Activated CD4-positive, CD25-positive, alpha-beta regulatory T cell treated with anti-CD3 and anti-CD28 coated beads, Interleukin-2, amount 50 U/mL, for 16 hours (primary cell): ENCODE measurements at regions not wholly inside any gene's neighbourhood (a gene's known extent, or its start where the extent isn't known, plus 50 kb on each side); places are given as distances from the start of the nearest gene placed in this dataset.

Experiments used
- DNase-seq: peaks from one replicate; pipeline ENCODE4 v3.0.0-alpha.2; 2020; ENCODE audit warnings: low read depth, low spot score

GRCh38 chr10:88127766-88128165 lies 264.3 kb downstream of the PTEN start:
- DNase-seq, result no peak

DNA sequence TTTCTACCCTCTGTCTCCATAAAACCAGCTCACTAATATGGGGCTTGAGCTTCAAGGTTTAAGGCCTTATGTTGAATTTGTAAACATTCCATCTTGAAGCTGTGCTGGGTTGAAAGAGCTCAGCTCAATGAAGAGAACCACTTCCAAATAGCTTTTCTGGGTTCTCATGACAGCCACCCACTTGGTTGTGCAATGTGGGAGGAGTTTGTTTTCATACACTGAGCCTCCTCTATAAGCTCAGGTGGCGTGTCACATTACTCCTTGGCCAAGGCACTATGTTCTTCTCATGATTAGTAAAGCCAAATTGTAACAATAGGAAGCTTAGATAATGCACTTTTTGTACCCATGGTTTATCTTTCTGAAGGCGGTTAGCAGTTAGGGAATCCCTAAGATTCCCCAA lies 265.6 kb downstream of the PTEN start:
- no peak for DNase-seq

DNA sequence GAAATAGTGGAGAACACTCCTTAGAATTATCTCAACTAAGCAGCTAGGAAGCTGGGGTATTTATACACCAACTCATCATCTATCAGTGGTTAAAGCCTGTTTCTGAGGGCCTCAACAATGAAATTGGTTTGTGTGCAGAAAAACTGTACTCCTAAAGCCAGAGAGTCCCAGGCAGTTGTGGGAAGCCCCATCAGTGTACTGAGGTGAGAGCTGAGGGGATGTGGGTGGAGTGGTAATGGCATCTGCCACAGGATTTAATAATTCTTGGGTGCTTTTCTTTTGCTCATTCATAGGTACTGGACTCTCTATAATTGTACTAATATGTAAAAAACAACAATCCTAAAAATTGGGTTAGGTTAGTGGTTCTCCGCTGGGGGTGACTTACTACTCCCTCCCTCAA lies 267.5 kb downstream of the PTEN start:
- no peak for DNase-seq

DNA sequence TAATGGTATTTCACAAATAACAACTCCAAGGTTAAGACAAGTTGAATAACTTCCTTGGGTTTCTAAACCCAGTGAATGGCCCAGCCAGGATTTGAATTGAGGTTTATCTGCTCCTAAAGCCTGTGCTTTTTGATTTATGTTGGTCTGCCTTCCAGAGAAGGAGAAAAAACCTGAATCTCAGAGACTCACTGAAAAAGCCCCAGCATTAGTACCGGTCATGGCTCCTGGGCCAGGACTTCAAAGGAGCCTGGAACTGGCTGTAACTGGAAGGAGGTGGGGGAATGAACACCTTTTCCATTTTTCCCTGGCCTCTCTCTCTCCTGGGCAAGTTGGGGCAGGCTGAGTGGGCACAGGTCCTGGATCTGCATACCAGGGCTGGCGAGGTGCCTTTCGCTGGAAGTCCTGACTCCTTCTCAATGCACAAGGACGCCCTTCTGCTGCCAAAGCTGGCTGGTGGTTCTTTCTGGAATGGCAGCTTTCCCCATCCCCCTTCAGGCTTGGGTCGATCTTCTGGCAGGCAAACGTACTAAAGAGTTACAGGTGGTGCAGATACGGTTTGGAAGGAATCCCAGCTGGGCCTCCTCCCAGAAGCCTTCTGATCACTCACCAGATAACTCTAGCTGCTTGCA lies 268.2 kb downstream of the PTEN start:
- DNase-seq, result no peak

DNA sequence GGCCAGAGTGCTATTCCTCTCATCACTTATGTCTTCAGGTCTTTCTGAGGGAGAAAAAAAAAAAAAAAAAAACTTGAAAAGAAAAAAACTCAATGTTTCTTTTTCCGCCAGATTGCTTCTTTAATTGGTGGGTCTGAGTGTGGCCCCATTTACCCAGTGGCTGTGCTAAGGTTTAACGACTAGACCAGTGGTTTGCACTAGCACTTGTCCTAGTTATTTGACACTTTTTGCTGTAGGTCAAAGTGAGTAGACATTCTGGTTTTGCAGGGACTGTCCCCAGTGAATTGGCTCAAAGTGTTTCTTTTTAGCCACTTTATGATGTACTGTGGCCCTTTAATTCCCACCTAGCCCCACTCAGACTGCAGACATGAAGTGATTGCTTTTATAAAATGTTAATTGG lies 273.3 kb downstream of the PTEN start:
- DNase-seq, result no peak

- DNase-seq, result no peak
These were observed 275.0 kb downstream of the PTEN start for GRCh38 chr10:88138319-88138848.

DNA sequence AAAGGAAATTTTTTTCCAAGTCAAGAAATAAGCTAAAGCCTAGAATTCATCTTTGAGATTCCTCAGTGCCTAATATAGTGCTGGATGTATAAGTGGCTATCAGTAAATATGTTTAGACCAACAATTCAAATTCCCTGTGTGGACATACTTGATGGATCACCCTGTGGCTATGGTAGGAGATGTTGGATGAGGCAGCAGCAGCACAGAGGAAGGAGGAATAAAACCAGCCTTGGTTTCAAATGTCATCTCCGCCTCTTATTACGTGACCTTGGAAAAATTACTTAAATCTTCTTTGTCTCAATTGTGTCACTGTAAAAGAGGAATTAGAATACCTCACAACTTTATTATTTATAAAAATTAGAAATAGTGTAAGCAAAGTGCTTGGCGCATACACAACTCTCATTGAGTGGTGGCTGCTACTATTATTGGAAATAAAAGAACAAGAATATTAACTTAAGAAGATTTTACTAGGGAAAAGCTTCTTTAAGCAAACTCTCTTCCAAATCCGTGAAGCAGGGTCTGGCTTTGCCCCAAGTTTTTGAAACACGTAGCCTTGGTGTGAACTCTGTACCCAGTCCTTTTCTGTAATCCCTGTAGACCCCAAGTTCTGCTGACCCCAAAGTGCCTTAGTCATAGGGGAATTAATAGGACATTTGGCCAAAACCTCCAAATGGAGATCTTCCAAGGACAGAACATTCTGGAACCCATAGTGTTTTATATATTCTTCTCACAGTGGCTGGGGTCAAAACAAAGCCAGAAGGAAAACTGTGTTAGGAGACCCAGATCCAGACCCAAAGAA lies 283.8 kb downstream of the PTEN start:
- no peak for DNase-seq

DNA sequence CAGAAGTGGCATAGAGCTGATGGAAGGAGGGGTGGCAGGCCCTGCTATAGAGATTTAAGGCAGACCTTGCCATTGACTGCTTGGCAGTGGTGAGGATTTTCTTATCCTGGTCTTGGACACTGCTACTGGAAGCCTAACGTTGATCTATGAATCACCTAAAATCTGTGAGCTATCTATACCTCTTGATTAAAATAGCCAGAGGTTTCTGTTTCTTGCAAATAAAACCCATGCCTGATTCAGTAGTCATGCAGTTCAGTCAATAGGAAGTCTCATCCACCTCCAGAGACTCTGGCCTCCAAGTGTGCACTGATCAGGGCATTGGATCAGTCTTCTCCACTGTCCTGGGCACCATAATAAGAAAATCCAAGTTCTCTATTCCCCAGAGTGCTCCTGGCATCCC lies 286.5 kb downstream of the PTEN start:
- DNase-seq, result no peak

DNA sequence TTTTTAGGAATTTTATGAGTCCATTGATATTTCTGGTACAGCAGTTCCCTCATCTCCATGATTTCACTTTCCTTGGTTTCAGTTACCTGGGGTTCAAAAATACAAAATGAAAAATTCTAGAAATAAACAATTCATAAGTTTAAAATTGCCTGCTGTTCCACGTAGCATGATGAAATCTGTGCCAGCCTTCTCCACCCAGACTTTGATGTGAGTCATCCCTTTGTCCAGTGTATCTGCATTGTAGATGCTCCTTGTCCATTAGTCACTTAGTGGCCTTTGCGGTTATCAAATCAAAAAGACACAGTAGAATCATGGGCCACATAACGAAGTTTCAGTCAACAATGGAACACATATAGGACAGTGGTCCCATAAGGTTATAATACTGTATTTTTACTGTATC lies 286.9 kb downstream of the PTEN start:
- no peak for DNase-seq

GRCh38 chr10:88152728-88153133 lies 289.3 kb downstream of the PTEN start:
- DNase-seq, result no peak

GRCh38 chr10:88154596-88155250 lies 291.3 kb downstream of the PTEN start:
- DNase-seq, result no peak

GRCh38 chr10:88156341-88156740 lies 292.9 kb downstream of the PTEN start:
- DNase-seq, result no peak

DNA sequence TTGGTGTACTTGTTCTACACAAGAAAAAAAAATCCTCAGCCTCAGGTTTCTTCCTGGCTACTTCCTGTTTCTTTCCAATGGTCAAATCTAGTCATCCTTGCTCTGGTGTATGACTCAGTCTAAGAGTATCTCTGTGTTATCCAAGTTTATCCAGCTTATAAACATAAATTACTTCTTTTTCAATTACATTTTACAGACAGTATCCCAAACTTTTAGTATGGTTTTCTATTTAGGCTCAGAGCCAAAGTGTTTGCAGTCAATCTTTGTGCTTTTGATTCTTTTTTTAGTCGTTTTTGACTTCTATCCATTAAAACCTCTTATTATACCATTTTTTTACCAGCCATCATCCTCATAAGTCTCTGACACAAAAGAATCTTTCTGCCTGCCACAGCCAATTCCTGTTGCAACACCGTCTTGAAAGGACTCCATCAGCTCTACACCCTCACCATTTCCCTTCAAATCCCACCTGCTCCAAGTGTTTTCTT lies 294.6 kb downstream of the PTEN start:
- no peak for DNase-seq

DNA sequence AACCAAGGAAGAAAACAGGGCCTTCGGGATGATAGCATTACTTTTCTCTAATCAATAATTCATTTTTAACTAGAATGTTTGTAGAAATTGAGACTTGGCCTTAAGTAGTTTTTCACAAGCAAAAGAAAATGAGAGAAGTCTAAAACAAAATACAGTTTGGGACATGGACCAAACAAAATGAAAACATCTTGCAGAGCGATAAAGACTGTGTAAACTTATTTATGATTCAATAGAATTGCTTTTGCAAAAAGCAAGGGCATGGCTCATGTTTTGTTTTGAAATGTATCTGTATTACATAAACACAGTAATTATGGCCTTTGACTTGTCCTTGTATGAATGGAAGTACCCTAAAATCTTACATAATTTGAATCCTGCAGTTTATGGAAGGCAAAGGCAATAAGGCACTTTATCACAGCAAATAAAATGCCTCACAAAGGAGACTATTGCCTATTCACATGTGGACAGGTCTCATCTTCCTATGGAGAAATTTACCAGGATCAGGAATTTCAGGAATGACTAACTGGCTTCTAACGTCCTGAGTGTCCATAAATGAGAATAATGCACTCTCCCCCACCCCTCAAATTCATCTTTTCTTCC lies 295.2 kb downstream of the PTEN start:
- no peak for DNase-seq

DNA sequence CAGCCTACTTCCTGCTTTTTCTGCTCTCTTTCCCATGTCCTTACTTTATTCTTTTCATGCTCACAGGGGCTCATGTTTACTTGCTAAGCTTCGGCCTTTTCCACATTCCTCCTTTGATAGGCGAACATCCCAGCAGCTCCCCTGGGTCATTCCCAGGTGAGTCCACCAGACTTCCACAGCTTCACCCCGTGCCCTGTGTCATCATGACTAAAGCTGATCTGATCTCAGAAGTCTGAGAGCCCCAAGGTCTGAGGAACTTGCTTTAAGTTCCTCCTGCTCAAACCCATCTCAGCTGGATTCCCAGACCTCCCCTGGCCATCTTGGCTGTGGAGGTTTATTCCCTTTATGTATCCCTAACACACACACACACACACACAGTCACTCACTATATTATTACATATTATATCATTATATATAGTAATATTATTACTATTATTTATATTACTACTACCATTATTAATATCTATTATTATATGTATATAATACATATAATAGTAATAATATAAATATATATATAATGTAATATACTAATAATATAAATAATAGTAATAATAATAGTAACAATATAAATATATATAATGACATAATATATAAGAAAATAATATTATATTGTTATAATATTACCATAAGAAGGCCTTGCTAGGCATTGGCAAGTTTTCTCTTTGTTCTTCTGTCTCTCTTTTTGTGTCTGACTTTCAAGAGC lies 295.9 kb downstream of the PTEN start:
- no peak for DNase-seq

- DNase-seq, result no peak
These were observed 297.6 kb downstream of the PTEN start for GRCh38 chr10:88161070-88161469.

DNA sequence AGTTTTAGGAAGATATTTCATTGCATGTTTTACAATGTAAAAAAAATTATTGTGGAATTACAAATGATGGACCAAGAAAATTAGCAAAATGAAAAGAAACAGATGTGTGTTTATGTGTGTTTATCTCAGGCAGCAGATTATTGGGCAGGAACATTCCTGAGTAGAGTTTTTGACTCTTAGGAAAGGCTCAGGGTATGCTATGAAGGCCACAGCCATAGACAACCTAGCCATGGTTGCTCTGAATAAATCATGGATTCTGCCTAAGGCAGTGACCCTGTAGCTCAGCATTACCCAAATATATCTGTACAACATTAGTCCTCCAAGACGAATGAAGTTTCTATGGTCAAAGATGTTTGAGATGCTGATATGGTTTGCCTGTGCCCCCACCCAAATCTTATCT lies 298.3 kb downstream of the PTEN start:
- no peak for DNase-seq

GRCh38 chr10:88162852-88163251 lies 299.4 kb downstream of the PTEN start:
- no peak for DNase-seq

DNA sequence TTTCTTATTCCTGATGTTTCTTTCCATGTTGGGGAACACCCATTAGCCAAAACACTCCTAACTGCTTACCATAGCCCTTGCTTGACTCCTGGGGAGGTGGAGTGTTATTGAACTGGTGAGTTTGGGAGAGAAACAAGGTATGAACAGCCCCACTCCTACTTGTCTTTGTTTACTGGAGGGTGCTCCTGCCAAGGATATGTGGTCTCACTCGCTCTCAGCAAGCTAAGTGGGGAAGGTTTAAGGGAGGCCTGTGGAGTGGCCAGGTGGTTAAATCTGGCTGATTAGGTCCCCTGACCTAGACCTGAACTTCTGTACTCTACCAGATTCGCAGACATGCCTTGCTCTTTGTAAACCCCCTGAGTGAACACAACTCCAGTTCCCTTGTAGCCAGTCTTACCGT lies 300.1 kb downstream of the PTEN start:
- no peak for DNase-seq

GRCh38 chr10:88164471-88164870 lies 301.0 kb downstream of the PTEN start:
- DNase-seq, result no peak

- no peak for DNase-seq
These were observed 302.4 kb downstream of the PTEN start for GRCh38 chr10:88165849-88166271.
